Body of pancreas (tissue), 4 donors: ENCODE measurements at regions not wholly inside any gene's neighbourhood (a gene's known extent, or its start where the extent isn't known, plus 50 kb on each side); places are given as distances from the start of the nearest gene placed in this dataset.

Experiments
- CTCF ChIP-seq, 7 experiments: fragments of 450-650 bp in 4 of 7; fragments of 200-600 bp in 3 of 7; sonication (generic) in 3 of 7; IDR thresholded peaks; one replicate each; pipeline ENCODE4 v1.5.1; 2016 to 2019; ENCODE audit warnings: antibody characterized with exemption in 7 of 7
- POLR2A ChIP-seq, 3 donors: fragments of 450-650 bp; IDR thresholded peaks; one replicate each; pipeline ENCODE4 v1.6.1; 2016; ENCODE audit warnings: antibody characterized with exemption in 3 of 3, mild to moderate bottlenecking in 2 of 3

GRCh38 chr18:37649930-37650329, 84.3 kb upstream of the CELF4 start:
- TF ChIP-seq CTCF (IDR thresholded peaks at IDR 0.05): no peak
- no peak for TF ChIP-seq POLR2A (IDR thresholded peaks at IDR 0.05)
